ENCODE measurements at regions not wholly inside any gene's neighbourhood (a gene's known extent, or its start where the extent isn't known, plus 50 kb on each side); places are given as distances from the start of the nearest gene placed in this dataset.

DNA sequence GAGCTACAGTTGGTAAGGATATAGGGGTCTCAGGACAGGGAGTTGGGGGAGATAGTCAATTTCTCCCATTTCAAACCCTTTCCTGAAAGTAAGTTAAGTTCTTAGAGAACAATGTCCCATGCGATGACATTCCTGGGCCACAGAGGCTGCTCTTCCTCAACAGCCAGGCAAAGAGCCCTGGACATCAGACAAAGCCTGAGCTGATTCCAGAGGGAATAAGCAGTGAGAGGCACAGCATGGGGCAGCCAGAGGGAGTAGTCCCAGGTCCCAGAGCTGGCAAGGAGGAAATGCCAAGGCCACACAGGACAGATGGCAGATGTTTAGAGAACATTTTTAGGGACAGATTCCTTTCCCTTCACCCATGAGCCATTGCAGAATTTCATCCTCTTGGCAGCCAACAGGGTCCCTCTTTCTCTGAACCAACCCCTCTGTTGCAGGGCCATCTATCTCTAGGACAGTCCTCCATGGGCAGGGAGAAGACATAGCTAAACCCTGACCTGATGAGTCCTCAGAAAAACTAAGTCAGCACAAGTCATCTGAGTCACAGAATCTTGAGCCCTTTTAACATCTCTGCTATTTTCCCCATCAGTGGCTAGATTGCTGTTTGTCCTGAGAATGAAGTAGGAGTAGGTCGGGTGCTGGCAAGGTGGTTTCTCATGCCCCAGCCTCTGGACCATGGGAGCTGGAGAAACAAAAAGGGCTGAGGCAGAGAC is 60.3 kb upstream of the CALM2 start:
- no peak for DNase-seq (ENCODE audit: low read depth in 3 of 3)

DNA sequence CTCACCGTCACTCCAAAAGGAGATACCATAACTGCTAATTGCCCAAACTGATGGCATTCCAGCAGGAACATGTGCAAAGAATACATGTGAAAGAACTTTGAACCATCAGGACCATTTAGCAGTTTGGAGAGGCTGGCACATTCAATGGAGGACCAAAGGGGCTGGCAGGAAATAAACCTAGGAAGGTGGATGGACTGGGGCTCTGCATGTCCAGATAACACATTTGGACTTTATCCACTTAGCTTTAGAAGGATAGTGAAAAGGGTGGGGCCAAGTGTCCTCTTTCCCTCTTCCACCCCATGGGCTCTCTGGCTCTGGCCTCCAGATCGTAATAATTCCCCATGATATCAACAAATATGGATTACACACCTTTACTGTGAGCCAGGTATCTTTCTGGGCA is 58.8 kb upstream of the CALM2 start:
- DNase-seq (ENCODE audit: low read depth in 3 of 3): no peak

DNA sequence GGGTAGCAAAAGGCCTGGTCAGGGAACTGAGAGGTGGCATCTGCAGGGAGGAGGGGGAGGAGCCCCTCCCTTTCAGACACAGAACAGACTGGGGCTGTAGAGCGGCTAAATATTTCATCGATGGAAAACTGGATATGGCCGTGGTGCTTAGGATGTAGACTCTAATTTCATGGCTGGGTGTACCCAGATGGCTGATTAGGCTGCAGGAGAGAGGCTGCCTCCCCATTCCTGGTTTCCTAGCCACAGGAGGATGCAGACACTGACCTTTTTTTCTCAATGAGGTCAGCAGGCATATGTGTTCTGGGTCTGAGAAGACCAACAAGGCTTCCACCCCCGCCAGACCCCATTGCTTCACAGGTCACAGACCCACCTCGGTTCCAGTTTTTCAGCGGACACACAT is 58.1 kb upstream of the CALM2 start:
- no peak for DNase-seq (ENCODE audit: low read depth in 3 of 3)

DNA sequence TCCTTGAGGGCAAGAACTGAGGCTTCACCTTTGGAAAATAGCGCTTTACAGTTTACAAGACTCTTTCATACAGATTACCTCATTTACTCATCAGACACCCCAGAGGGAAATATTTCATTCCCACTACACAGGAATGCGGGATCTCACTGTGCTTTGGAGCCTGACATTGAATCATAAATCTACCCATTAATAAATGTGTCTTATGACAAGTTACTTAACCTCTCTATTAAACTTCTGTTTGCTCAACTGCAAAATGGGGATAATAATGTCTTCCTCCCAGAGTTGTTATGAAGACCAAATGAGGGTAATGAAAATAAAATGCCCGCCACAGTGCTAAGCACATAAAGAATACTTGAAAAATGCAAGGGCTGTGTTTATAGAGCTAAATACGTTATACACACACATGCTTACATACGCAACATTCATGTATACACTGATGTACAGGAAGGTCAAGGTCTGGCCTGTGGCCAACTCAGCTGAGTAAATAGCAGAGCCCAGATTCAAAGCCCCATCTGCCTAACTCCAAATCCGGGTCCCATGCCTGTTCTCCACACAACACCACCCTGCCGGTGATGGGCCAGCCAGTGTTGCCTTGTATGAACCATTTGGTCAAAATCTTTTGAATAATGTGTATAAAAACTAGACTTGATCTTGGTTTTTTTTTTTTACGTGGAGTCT is 56.6 kb upstream of the CALM2 start:
- DNase-seq (ENCODE audit: low read depth in 3 of 3): no peak

DNA sequence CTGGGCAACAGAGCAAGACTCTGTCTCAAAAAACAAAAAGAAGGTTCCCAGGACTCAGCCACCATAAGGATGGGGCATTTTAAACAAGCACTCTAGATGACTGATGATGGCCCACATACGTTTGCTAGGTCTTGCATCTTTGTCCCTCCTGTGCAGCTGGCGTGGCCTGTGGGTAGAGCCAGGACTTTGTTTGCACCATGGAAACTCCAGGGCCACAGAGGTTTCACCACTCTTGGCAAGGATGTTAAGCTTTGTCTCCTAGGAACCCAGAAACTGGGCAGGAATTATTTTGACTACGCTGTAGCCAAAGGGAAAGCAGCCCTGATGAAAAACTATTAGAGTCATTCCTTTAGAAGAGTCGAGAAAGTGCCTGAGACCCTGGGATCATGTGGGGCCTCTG is 54.1 kb upstream of the CALM2 start:
- no peak for DNase-seq (ENCODE audit: low read depth in 3 of 3)

DNA sequence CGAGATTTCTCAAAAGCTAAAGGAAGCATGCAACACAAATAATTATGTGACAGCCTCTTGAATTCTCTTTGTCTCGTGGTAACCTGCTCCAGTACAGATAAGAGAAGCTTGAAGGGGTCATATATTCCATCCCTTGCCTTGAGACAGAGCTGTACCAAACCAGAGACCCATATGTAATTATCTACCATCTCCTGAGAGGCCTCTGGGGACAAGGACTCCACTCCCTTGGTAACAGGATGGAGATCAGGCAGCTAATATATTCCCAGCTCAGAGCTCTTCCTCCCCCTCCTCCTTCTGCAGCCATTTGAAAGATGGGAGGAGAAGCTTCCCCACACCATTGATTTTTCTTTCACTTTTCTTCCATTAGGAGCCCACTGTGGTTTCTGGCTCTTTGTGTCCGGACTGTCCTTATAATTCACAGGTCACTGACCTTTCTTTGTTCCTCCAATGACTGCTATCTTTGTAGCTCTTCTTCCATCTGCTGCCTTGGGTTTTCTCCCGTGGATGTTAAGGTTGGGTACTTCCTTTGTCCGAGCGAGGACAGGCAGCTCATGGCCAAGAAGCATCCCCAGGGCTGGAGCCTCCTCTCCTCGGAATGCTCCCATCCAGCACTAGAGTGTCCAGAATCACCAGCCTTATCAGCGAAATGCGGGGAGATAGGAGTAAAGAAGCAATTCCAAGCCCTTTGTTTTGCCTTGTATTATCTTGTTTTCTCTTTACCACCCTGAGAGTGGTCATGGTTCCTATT is 51.4 kb upstream of the CALM2 start:
- no peak for DNase-seq (ENCODE audit: low read depth in 3 of 3)

DNA sequence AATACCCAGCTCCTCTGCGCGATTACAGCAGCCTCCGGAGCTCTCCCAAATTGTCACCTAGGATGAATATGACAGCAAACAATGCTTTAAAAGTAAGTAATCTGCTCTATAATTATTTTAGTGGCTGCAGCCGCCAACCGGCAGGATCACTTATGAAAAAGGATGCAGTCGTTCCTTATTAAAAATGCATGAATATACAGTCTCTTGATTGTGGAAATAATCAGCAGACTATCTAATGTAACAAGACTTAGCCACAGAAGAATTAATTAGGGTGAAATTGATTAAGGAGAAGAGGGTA is 50.6 kb upstream of the CALM2 start:
- no peak for DNase-seq (ENCODE audit: low read depth in 3 of 3)

DNA sequence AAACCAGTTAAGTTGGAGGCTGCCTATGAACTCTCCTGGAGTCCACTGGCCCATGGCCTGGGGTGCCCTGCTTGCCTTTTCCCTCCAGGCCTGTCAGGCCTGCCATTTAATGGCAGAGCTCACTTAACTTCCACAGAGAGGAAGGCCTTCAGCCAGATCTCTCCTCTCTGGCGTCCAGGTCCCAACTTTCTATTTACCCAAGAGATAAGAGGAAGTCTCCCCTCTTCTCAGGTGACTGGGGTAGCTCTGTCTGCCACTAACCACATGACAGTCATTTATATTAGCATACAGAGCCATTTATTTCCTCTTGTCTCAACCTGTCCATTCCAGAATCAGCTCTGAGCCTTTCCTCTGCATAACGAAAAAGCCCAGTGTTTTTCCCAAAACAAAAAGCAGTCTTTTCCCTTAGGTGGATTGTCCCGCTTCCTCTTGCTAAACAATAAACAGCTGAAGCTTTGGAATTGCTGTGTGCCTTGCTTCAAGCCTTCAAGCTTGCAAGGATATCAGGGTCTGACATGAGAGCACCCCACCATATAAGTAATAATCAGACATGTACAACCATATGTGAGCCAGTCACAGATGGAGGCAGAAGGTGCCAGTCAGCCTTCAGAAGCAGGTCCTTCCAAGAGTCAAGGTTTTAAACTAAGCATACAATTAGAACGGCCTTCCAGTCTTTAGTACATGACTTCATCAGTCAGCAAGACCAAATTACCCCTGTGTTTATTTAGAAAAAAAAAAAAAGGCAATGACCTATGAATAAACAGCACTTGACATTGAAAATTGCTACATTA is 50.0 kb upstream of the CALM2 start:
- DNase-seq (ENCODE audit: low read depth in 3 of 3): no peak
